GM21390 (cell line): ENCODE measurements at regions not wholly inside any gene's neighbourhood (a gene's known extent, or its start where the extent isn't known, plus 50 kb on each side); places are given as distances from the start of the nearest gene placed in this dataset.

ENCODE experiments used
- ATAC-seq: cut with Tn5 transposase; IDR thresholded peaks from one replicate; pipeline ENCODE4 v1.9.1; 2021; ENCODE audit not compliant: unreplicated experiment

DNA sequence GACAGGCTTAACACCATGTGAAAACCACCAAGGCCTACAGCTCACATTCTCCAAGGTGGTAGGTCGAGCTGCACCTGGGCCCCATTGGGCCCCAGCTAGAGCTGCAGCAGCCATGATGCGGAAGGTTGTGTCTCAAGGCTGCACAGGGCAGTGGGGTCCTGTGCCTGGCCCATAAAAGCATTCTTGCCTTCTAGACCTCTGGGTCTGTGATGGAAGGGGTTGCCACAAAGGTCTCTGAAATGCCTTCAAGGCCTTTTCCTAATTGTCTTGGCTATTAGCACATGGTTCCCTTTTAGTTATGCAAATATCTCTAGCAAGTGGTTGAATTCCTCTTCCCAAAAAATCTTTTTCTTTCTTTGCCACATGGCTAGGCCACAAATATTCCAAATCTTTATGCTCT is 52.5 kb upstream of the C11orf58 start:
- no peak for ATAC-seq

DNA sequence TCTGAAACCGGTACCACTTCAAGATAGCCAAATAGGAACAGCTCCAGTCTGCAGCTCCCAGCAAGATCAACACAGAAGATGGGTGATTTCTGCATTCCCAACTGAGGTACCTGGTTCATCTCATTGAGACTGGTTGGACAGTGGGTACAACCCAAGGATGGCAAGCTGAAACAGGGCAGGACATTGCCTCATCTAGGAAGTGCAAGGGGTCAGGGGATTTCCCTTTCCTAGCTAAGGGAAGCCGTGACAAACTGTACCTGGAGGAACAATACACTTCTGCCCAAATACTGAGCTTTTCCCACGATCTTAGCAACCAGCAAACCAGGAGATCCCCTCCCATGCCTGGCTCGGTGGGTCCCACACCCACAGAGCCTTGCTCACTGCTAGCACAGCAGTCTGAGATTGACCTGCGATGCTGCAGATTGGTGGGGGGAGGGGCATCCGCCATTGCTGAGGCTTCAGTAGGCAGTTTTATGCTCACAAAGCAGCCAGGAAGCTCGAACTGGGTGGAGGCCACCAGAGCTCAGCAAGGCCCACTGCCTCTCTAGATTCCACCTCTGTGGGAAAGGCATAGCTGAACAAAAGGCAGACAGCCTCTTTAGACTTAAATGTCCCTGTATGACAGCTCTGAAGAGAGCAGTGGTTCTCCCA is 59.9 kb upstream of the C11orf58 start:
- ATAC-seq = no peak

DNA sequence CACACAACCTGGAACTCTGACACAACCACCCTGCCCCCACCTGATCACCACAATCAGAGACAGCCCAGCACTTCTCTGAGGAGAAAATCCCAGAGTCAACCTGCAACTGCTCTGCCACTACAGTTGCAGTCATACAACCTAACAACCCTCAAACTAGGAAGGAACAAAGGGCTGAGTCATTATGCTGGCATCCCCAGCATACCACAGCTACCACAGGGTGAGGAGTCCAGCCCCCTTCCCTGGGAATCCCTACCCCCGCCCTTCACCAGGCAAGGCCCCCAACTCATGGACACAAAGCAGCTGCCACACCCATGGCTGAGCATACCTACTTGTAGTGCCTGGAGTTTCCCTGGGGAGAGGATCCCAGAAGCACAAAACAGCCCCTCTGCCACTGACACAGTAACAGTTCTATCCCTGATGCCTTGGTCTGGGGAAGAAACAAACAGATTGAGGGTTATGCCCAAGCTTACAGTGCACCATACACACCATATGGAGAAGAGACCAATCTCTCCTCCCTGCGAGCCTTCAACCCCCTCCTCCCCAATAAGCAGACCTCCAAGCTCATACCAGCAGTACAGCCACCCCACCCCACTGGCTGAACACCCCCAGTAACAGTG is 68.5 kb upstream of the C11orf58 start:
- ATAC-seq = no peak

DNA sequence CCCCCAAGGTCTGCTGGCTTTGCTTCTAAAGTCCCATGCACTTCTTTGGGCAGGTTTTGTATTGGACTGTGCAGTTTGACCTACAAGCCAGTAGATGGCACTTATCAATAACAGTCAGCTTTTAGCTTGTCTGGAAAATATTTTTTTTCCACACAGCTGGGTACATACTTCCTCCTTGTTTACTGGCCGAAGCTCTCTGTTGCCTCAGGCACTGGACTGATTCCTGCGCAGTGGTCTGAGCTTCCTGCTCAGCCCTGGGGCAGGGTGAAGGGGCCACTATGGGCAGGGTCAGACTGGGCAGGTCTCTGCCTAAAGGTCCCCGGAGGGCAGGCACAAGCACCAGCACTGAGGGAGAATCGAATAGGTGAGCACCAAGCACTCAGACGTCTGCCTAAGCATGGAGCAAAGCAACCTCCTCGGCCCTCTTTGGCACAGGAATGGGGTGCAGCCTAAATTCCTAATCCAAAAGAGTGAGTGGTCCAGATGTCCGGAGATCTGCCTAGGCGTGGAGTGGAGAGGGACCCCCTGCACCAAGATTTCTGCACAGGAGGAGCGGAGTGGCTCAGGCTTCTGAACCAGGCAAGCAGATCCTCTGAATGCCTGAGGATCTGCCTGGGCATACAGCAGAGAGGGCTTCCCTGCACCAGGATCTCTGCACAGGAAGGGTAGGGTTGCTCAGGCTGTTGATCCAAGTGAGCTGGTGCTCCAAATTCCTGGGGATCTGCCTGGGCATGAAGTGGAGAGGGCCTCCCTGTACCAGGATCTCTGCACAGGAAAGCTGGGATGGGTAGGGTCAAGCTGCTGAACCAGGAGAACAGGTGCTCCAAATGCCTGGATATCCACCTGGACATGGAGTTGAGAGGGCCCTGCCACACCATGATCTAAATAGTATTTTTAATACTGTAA is 105.9 kb upstream of the C11orf58 start:
- ATAC-seq = peak; percentile 54

DNA sequence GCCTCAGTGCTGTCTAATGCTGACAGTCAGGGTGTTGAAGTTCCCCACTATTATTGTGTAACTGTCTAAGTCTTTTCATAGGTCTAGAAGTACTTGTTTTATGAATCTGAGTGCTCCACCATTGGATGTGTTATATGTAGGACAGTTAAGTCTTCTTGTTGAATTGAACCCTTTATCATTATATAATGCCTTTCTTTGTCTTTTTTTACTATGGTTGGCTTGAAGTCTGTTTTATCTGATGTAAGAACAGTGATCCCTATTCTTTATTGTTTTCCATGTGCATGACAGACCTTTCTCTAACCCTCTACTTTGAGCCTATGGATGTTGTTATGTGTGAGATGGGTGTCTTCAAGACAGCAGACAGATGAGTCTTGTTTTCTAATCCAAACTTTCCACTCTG is 107.8 kb upstream of the C11orf58 start:
- no peak for ATAC-seq

DNA sequence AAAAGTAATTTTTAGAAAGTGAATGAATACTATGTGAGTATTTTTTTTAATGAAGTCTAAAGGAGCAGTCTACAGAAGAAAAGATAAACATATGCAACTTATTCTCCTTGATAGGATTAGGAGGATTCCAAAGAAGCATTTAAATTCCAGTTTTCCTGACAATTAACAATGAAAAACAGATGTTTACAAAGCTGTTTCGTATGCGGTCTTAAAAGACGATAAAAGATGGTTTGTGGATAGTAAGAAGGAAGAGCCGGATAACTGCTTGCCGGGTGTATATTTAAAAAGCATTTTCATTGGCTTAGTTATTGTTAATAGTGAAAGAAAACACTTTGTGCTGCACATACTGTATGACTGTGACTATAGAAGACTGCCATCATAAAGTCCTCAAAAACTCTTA is 120.0 kb upstream of the C11orf58 start:
- no peak for ATAC-seq

DNA sequence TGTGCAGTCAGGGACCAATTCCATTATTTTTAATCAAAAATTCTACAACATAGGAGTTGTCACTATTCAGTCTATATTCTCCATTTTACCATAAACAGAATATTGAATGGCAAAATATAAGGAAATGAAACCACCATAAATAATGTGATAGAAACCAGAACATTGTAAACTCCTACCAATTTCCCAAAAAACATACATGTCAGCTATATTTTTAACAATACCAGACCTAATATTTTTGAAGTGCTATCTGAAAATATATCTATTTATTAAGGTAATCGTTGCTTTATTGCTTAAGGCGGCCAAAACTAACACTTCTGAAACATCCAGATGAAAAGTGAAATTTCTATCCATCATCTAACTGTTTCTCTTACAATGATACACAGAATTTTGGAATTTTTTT is 123.0 kb upstream of the C11orf58 start:
- no peak for ATAC-seq

DNA sequence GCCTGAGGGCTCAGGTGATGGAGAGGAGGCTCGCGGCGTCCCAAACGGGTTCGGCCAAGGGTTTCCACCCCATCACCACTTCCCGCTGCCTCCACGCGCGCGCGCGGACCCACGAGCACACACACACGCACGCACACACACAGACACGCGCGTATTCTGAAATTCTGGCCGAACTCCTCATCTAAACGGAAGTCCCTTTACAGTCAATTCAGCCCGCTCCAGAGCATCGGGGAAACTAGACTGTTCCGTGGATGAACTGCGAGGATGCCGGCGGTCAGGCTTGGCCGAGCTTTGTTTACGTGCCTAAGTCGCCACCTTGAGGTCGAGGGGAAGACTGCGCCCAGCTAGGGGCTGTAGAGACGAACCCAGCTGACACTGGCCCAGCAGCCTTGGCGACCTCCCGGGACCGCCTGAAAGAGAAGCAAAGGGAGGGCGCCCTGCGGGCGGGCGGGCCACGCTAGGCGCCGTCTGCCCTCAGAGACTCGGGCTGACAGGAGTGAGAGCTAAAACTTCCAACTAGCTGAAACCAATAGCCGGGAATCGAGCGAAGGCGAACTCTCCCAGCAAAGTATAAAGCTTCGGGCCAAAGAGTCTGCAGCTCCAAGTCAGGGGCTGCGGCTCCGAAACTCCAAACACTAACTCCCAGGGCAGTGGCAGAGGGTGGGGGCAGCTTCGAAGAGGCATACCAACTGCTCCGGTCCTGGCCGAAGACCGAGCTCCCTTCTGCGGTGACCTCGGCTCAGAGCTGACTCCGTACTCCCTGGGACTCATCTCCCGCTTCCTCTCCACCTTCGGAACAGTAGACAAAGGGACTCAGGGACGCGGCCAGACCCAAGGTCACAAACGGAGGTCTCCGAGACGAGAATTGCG is 124.7 kb upstream of the C11orf58 start:
- ATAC-seq = peak; percentile 100

DNA sequence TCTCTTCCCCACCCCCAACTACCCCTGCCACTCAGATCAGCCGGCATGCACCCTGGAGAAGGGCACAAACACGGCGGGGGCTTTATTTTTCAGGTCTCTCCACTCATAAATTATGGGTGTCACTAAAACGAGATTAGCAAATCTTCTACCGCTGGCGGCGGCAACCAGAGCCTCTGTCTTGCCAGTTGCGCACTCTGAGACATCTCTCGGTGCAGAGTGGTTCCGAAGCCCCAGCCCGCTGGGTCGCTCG is 125.3 kb upstream of the C11orf58 start:
- ATAC-seq = no peak

DNA sequence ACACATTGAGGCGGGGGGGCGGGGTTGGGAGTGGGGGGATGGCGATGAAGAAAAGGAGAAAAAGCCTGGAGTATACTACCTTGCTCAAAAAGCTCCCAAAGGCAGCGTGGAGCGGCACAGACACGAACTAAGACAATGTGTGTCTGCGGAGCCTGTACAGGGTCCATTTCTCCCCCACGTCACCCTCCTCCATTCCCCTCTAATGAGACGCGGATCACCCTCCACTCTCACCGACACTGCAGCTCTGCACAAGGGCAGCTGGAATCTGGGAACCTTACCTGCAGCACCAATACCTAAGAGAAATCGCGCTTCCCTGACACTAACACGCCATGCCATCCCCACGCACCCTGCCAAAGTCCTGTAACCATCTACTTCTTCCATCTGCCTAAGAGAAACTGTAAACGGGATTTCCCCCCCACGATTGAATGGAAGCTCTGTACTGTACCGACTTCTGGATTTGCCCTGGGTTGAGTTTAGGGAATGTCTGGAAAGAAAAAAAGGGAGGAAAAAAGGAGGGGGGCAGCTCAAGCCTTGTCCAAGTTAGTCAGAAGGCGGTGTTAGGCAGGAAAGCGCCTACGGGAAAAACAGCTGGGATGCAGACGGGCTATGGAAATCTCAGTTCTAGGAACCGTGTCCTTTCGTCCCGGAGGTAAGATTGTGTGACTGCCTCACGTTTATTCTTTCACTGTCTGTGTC is 125.7 kb upstream of the C11orf58 start:
- no peak for ATAC-seq

DNA sequence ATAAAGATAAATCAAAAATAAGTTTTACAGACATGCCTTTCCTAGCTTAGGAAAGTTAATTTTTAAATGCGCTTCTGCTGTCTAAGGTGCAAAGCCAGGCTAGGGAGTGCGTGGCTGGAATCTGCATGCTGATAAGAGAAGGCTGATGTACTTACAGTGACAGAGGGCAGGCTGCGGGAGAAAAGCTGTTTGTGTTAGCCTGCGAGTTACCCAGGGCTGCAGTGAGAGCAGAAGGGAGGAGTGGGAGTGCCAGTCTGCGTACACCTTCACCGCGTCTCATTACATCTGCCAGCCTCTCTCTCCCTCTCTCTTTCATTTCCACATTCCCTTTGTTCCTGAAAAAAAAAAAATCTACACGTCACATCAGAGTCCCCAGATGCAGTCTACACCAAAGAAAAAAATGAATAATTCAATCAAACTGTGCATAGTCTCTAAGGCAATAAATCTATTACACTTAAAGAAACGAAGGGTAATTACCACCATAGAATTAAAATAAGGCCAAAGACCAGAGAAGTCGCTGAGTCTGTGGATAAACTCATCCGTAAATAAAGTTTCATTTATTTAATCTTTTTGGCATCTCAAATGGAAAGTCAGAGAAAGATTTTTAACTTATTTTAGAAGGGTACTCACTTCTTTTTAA is 126.4 kb upstream of the C11orf58 start:
- ATAC-seq = no peak

DNA sequence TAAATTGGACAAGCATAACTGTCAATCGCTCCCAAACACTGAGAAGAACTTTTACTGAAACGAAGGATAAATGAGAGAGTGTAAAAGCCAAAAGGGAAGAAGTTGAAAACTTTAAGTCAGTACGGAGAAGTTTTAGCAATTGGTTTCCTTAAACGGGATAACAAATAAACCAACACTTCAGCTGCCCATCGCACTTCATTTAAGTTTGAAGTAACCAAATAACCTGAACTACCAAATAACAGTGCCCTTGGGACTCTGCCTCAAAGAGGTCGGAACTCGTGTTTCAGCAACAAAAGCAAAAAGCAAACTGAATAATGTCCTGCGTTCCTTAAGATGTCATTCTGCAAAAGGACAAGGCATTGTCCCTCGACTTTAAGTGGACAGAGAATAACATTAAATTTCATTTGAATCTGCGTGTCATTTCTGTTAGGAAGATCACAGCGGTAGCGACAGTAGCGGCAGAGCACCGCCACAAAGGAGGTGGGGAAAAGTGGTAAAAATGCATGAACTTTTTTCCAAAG is 127.0 kb upstream of the C11orf58 start:
- ATAC-seq = no peak

DNA sequence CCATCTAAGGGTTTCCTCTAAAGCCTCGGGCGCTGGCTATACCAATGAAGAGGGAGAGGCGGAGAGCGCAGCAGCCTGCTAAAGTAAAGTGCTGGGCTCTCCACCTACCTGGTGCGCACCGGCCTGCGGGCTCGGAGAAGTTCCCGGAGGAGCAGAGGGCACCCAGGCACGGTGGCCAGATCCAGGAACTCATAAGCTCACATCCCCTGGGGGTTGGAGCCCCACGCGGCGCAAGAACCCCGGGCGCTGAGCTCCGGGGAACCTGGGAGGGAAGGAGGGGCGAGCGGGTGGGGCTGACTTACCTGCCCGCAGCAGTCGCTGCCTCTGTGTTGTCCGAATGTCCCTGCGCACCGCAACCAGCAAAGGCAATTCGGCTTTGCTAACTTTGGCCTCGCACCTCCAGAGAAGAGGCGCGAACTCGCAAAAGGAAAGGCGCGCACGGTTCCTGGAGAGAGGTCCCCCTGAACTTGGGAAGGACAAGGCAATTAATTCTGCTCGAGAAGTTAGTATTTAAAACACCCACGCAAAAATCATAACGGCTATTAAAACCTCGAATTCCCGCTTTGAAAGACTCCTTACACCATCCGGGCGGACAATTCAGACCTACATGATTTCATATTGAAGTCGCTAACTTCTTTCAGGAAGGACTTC is 127.6 kb upstream of the C11orf58 start:
- ATAC-seq = no peak

DNA sequence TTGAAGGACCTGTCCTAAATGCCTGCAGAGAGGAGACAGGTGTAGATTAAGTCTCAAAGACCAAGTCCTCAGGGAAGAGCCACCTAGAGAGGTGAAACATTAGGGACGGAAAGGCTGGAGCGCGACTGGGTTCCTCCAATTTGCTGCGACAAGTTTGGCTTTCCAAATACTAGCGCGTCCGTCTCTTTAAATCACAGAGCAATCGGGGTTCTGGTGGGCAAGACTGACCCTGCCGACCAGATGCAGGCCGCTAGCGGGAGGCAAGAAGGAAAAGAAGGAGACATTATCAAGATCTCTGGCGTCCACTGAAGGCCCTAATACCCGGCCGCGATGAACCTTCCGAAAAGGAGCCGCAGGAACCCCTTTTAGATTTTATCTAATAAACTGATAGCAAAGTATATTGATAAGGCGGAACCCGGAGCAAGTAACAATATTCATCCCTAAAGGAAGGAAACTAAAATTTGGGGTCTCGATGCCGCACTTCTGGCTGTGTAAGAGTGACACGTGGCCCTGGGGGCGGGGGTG is 128.2 kb upstream of the C11orf58 start:
- ATAC-seq = no peak

DNA sequence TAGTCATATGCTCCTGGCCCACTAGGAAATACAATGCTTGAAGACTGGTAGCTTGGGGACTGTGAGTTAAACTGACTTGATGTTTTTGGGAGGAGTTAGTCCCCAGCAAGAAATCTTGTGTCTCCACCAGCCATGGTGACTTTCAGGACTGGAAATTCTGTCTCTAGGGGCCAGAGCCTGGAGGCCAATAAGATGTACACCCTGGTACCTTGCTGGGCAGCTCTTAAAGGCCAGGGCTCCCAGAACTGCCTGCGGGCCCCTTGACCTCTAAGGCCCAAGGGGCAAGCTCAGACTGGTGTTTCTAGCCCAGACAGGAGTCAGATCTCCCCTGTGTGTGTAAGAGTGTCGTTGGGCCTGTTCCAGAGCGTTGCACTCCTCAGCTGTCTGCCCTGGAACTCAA is 128.7 kb upstream of the C11orf58 start:
- no peak for ATAC-seq

DNA sequence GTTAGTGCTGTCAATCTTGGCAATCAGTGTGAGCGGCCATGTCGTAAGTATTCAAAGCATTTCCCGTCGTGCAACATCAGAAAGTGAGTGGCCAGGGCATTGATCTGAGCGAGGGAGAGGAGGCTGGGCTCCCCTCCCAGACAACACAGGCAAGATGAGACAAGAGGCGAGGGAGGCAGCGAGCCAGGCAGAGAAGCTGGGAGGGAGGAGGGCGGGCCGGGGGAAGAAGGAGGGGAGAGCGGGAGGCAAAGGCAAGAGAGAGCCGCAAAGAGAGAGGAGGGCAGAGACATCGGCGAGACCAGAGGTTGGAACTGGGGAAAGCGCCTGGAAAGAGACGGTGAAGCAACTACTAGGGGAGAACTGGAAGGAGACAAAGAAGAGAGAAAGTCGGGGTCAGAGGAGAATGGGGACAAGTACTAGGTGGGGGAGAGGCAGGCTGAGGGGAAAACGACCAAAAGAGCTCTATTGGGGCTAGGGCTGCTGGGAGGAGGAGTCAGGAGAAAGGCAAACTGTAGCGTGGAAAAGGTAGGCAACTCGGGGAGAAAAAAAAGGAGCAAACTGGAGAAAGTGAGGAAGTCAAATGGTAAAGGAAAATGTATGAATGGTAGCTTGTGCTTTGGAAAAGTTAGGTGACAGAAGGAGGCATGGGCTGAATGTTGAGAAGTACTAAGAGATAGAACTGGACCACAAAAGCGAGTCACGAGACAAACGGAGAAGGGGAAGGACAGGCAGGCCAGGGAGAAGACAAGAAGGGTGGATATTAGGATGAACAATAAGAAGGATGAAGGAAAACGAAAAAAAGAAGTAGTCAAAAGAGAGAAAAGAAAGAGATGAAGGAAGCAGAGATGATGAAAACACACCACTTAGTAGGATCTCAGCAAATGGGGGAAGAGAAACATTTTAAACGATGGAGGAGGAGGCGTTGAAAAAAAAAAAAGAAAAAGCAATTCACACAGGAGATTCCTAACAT is 130.5 kb upstream of the C11orf58 start:
- ATAC-seq = no peak

DNA sequence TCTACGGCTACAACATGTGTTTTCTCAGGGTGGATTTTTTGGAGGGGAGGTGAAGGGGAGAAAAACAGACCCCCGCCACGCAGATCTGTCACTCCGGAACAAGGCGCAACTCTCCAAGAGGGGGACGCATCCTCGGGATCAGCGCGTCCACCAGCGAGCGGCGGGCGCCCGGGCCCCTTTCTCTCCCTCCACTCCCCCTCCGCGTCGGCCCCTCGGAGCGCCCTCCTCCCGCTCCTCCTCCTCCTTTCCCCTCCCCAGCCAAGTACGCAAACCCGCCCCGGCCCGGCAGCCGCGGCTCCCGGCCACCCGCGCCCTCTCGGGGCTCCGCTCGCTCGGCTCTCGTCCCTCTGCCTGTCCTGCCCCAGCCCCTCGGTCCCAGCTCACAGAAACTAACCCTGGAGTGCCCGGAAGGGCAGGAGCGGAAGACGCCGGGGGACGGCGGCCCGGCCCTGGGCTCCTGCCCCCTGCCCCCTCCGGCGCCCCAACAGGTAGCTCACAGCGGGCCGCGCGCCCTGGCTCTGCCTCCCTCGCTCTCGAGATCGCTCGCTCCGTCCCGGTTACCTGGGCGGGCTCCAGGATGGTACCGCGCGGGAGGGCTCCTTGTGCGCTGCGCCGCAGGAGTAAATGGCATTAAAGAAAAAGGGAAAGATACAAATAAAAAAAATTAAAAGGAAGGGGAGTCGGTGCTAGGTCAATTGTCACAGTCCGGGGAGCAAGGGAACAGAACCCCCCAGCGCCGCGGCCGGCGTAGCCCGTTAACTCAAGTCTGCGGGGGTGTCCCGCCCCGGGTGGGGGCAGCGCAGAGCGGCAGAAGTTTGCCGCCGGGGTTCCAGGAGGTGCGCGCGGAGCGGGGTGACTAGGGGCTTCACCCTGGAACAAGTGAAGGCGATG is 131.4 kb upstream of the C11orf58 start:
- no peak for ATAC-seq
